ENCODE measurements at regions not wholly inside any gene's neighbourhood (a gene's known extent, or its start where the extent isn't known, plus 50 kb on each side); places are given as distances from the start of the nearest gene placed in this dataset.

DNA sequence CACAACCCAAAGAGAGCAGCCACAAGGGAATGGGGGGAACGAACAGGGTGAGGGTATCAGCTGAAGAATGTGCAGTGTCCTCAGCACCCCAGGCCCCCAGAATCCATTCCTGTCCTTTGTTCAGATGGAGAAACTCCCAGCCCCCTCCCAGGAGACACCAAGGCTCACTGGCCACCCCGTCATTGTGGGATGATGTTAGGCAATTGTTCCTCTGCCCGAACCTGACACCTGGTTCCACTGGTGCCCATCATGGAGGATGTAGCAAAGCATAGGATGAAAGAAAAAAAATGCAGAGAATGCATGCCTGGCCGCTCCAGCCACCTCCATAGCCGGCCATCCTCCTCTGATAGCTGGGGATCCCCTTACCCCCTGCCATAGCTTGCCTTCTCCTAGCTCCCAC, 197.3 kb upstream of the TWIST2 start:
- Histone ChIP-seq H3K36me3 (no peaks in the 10 kb centered on the region), H3K4me1 (no peaks in the 10 kb centered on the region), H3K27me3 (no peaks in the 10 kb centered on the region), H3K27ac (no peak overlapping the region), H3K9me3 (no peaks in the 10 kb centered on the region), H3K4me3 (no peak overlapping the region)
- TF ChIP-seq POLR2A (IDR thresholded peaks at IDR 0.05): no peak
- TF ChIP-seq, protein P1, sequence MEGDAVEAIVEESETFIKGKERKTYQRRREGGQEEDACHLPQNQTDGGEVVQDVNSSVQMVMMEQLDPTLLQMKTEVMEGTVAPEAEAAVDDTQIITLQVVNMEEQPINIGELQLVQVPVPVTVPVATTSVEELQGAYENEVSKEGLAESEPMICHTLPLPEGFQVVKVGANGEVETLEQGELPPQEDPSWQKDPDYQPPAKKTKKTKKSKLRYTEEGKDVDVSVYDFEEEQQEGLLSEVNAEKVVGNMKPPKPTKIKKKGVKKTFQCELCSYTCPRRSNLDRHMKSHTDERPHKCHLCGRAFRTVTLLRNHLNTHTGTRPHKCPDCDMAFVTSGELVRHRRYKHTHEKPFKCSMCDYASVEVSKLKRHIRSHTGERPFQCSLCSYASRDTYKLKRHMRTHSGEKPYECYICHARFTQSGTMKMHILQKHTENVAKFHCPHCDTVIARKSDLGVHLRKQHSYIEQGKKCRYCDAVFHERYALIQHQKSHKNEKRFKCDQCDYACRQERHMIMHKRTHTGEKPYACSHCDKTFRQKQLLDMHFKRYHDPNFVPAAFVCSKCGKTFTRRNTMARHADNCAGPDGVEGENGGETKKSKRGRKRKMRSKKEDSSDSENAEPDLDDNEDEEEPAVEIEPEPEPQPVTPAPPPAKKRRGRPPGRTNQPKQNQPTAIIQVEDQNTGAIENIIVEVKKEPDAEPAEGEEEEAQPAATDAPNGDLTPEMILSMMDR (IDR thresholded peaks at IDR 0.05): no peak
- DNase-seq: no peak
- intact Hi-C loops (cut with DNase I; ENCODE audit: low total_unique reads): no loop called here

DNA sequence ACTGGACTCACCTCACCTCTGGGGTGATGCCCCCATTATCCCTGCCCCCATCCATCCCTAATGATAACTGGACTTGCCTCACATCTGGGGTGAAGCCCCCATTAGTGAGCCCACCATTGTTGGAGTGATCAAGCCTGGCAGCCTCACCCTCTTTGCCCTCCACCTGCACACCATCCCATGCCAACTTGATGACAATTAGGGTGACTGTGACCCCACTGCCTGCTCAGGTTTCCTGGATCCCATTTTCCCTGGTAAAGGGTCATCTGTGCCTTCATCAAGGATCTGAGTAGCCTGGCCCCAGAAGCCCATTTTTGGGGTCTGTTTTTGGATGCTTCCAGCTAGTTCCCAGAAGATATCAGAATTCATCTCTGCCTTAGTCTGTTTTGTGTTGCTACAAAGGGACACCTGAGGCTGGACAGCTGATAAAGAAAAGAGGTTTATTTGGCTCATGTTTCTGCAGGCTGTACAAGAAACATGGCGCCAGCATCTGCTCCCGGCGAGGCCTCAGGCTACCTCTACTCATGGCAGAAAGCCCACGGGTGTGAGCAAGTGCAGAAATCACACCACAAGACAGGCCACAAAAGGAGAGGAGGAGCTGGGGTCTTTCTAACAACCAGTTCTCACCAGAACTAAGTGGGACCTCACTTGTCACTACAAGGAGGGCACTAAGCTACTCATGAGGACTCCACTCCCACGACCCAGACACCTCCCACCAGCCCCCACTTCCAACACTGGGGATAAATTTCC, 196.4 kb upstream of the TWIST2 start:
- intact Hi-C loops (cut with DNase I; ENCODE audit: low total_unique reads): no loop called here

DNA sequence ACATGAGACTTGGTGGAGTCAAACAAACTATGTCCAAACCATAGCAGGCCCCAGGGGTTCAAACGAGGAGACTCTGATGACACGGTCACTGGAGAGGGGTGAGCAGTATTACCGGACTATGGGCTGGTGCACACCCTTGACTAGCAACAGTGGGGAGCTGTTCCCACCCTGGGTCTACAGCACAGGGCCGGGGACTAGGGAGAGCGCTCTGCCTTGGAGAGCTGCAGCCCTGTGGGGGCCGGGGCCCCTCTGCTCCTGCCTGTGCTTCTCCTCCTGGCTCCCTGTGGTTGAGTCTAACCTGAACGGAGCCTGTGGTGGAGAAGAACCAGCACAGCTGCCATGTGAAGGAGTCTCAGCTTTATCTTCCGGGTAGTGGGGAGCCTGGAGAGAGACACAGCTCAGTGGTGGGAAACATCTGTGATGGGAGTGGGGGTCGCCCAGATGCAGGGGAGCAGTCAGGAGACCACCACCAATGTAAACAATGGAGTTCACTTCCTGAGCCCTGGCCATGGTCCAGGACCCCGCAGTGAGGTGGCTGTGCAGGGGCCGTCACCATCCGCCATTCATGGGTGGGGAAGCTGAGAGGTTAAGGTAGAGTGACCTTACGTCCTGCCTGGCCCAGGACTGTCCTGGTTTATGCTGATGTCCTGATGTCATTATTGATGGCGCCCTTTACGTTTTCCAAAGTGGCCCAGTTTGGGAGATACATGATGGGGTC, 195.7 kb upstream of the TWIST2 start:
- Histone ChIP-seq H3K4me3 (no peak overlapping the region), H3K36me3 (no peaks in the 10 kb centered on the region), H3K27me3 (no peaks in the 10 kb centered on the region), H3K4me1 (no peaks in the 10 kb centered on the region), H3K27ac (no peak overlapping the region), H3K9me3 (no peaks in the 10 kb centered on the region)
- no peak for DNase-seq
- TF ChIP-seq POLR2A (IDR thresholded peaks at IDR 0.05): no peak
- TF ChIP-seq, protein P1 (IDR thresholded peaks at IDR 0.05): no peak
- intact Hi-C loops (cut with DNase I; ENCODE audit: low total_unique reads): no loop called here

More for the DNA sequence above, 196.4 kb upstream of the TWIST2 start:
- H3K36me3 ChIP-seq: no peaks in the 10 kb centered on the region
- no peak overlapping the region for H3K4me3 ChIP-seq
- no peak for TF ChIP-seq POLR2A (IDR thresholded peaks at IDR 0.05)
- TF ChIP-seq, protein P1 (IDR thresholded peaks at IDR 0.05): no peak
- H3K27me3 ChIP-seq: no peaks in the 10 kb centered on the region
- no peak overlapping the region for H3K27ac ChIP-seq
- H3K4me1 ChIP-seq: no peaks in the 10 kb centered on the region
- DNase-seq: no peak
- H3K9me3 ChIP-seq: no peaks in the 10 kb centered on the region

DNA sequence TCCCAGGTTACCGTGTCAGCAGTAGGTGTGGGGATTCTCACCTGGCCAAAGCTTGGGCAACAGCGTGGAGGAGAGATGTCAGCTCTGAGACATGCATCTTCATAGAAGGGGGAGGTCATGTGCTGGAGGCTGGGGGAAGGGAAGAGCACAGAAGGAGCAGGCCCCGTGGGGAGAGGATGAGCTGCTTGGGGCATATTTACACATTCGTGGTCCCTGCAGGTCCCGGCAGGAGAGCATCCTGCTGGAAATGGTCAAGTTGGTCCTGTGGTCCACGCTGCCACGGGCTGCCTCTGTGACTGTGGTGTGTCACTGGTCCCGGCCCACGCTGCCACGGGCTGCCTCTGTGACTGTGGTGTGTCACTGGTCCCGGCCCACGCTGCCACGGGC, 195.1 kb upstream of the TWIST2 start:
- Histone ChIP-seq H3K36me3 (no peaks in the 10 kb centered on the region), H3K9me3 (no peaks in the 10 kb centered on the region), H3K4me3 (no peak overlapping the region), H3K27me3 (no peaks in the 10 kb centered on the region), H3K27ac (no peak overlapping the region), H3K4me1 (no peaks in the 10 kb centered on the region)
- intact Hi-C loops (cut with DNase I; ENCODE audit: low total_unique reads): no loop called here
- DNase-seq: no peak
- no peak for TF ChIP-seq POLR2A (IDR thresholded peaks at IDR 0.05)
- TF ChIP-seq, protein P1 (IDR thresholded peaks at IDR 0.05): no peak

DNA sequence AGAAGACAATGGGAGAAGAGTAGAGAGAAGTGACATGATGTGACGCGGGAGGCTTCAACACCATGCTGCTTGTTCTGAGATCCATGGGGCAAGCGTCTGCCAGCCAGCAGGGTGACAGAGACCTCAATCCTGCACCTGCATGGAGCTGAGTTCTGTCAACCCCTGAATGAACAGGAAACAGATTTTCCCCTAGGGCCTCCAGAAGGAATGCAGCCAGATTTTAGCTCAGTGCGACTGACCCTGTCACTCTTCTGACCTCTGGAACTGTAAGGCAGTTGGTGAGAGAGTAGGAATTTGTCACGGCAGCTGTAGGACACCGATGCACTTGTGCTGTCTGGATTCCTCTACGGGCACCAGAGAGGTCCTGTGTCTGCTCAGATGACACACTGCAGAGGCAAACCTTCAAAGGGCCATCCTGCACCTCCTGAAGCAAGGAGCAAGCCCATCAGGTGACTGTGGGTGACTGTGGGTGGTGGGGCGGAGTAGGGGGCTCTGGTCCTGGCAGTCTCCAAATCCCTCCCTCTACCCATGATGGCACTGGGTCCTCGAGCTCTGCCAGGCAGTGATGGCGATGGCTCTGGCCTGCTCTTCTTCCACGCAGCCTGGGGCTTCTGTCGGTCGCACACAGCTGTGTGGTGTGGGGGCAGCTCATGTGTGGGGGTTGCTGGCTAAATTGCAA, 194.3 kb upstream of the TWIST2 start:
- intact Hi-C loops (cut with DNase I; ENCODE audit: low total_unique reads): no loop called here
- H3K27ac ChIP-seq: no peak overlapping the region
- H3K27me3 ChIP-seq: no peaks in the 10 kb centered on the region
- DNase-seq: no peak
- H3K4me1 ChIP-seq: no peaks in the 10 kb centered on the region
- H3K36me3 ChIP-seq: no peaks in the 10 kb centered on the region
- no peaks in the 10 kb centered on the region for H3K9me3 ChIP-seq
- H3K4me3 ChIP-seq: no peak overlapping the region
- no peak for TF ChIP-seq POLR2A (IDR thresholded peaks at IDR 0.05)
- TF ChIP-seq, protein P1 (IDR thresholded peaks at IDR 0.05): no peak

Measured in uterus (tissue), 3 donors.